Body of pancreas (tissue), 4 donors: ENCODE measurements at regions not wholly inside any gene's neighbourhood (a gene's known extent, or its start where the extent isn't known, plus 50 kb on each side); places are given as distances from the start of the nearest gene placed in this dataset.

Experiments
- ATAC-seq: fragments of 150-250 bp; one replicate; pipeline ENCODE4 v1.9.1; 2016
- DNase-seq, 4 donors: peaks; one replicate each; pipeline ENCODE4 v3.0.0-alpha.2; 2019
- H3K27ac ChIP-seq, 4 donors: fragments of 200-600 bp; sonication (generic); 1 replicate in 3 of 4; 2 replicates in 1 of 4; pipeline versions ENCODE4 v1.5.1 to v1.6.1; 2016 to 2019; ENCODE audit warnings: mild to moderate bottlenecking in 1 of 4, mixed read lengths in 1 of 4, moderate library complexity in 1 of 4
- H3K27me3 ChIP-seq, 2 donors: fragments of 200-600 bp; sonication (generic); one replicate each; pipeline ENCODE4 v1.6.0; 2016; ENCODE audit warnings: mild to moderate bottlenecking in 1 of 2
- H3K36me3 ChIP-seq, 2 donors: fragments of 200-600 bp; sonication (generic); replicated peaks in 1 of 2; 2 replicates each; pipeline ENCODE4 v1.5.1; 2016; ENCODE audit warnings: low read depth in 2 of 2; ENCODE audit not compliant: insufficient read depth in 1 of 2
- H3K4me1 ChIP-seq: fragments of 200-600 bp; sonication (generic); one replicate; pipeline ENCODE4 v1.6.0; 2016
- H3K4me3 ChIP-seq, 2 donors: fragments of 200-600 bp; sonication (generic); 1 replicate in 1 of 2; 2 replicates in 1 of 2; pipeline ENCODE4 v1.5.1; 2016 to 2019
- H3K9me3 ChIP-seq, 3 donors: fragments of 200-600 bp; sonication (generic); 1 replicate in 2 of 3; 2 replicates in 1 of 3; pipeline ENCODE4 v1.5.1; 2016
- POLR2A ChIP-seq, 3 donors: fragments of 450-650 bp; IDR thresholded peaks; one replicate each; pipeline ENCODE4 v1.6.1; 2016; ENCODE audit warnings: antibody characterized with exemption in 3 of 3, mild to moderate bottlenecking in 2 of 3
- WGBS, 2 donors: methylation state at CpG; one replicate each; pipeline ENCODE4 v1.1.5; 2017; 5-methylcytosine and 5-hydroxymethylcytosine counted together
- intact Hi-C: fragments of 100-400 bp; cut with DNase I; formaldehyde crosslinking; loops from one replicate; pipeline ENCODE4 v1.15.1; 2023
- TF ChIP-seq, protein P1 (sequence below), 7 experiments: fragments of 450-650 bp in 4 of 7; fragments of 200-600 bp in 3 of 7; sonication (generic) in 3 of 7; IDR thresholded peaks; one replicate each; pipeline ENCODE4 v1.5.1; 2016 to 2019; ENCODE audit warnings: antibody characterized with exemption in 7 of 7

DNA sequence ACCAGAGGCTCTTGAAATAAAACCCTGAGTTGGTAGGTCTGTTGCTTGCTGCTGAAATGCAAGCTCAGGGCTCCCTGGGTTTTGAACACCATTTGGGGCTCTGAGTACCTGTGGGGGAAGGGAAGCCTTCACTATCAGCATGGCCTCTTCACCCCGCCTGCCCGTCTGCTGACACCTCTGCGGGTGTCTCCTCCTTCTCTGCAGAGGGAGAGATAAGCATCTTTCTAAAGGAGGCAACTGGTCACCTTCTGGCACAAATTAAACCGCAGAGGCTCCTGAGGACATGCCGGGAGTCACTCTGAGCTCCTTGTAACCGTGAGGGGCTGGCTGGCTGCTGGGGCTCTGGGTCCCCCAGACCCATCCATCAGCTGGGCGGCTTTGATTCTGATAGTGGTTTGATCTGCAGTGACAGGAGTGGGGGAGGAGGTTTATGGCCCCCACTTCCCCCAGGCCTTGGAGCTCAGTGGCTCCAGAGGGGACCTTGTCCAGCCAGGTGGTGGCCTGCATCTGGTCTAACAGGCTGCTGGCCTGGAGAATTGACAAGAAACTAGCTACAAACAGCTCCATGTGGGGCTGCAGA lies 123.5 kb downstream of the IRF8 start:
- Histone ChIP-seq H3K27ac (no peak overlapping the region), H3K36me3 (no peaks in the 10 kb centered on the region), H3K27me3 (no peaks in the 10 kb centered on the region), H3K4me3 (no peak overlapping the region), H3K9me3 (peaks cover 0 to 7% (median 0%) of the 10 kb centered on the region in 3 donors), H3K4me1 (no peaks in the 10 kb centered on the region)
- intact Hi-C loops: no loop called here
- DNase-seq (no peak), ATAC-seq (no peak)
- no peak for TF ChIP-seq POLR2A (IDR thresholded peaks at IDR 0.05)
- TF ChIP-seq, protein P1, sequence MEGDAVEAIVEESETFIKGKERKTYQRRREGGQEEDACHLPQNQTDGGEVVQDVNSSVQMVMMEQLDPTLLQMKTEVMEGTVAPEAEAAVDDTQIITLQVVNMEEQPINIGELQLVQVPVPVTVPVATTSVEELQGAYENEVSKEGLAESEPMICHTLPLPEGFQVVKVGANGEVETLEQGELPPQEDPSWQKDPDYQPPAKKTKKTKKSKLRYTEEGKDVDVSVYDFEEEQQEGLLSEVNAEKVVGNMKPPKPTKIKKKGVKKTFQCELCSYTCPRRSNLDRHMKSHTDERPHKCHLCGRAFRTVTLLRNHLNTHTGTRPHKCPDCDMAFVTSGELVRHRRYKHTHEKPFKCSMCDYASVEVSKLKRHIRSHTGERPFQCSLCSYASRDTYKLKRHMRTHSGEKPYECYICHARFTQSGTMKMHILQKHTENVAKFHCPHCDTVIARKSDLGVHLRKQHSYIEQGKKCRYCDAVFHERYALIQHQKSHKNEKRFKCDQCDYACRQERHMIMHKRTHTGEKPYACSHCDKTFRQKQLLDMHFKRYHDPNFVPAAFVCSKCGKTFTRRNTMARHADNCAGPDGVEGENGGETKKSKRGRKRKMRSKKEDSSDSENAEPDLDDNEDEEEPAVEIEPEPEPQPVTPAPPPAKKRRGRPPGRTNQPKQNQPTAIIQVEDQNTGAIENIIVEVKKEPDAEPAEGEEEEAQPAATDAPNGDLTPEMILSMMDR (IDR thresholded peaks at IDR 0.05): no peak
- 29 to 39% methylated on average over 5 to 7 of the region's 7 CpGs for WGBS, 2 donors

DNA sequence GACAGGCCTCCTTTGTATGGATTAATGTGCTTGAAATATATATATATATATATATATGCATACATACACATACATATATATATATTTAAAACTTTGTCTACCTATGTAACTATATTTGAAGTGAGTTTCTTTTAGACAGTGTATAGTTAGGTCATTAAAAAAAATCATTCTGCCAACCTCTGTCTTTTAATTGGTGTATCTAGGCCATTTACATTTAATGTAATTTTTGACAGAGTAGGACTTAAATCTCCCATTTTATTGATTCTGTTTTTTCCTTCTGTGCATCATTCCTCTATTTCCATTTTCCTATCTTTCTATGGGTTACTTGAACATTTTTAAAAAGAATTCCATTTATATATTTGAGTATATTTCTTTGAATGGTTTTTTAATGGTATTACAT lies 125.2 kb downstream of the IRF8 start:
- Histone ChIP-seq H3K4me3 (no peak overlapping the region), H3K9me3 (peaks cover 0 to 7% (median 0%) of the 10 kb centered on the region in 3 donors), H3K27ac (no peak overlapping the region), H3K36me3 (no peaks in the 10 kb centered on the region), H3K4me1 (no peaks in the 10 kb centered on the region), H3K27me3 (no peaks in the 10 kb centered on the region)
- TF ChIP-seq POLR2A (IDR thresholded peaks at IDR 0.05): no peak
- TF ChIP-seq, protein P1 (IDR thresholded peaks at IDR 0.05): no peak
- no peak for DNase-seq
- intact Hi-C loops: no loop called here
- no peak for ATAC-seq

DNA sequence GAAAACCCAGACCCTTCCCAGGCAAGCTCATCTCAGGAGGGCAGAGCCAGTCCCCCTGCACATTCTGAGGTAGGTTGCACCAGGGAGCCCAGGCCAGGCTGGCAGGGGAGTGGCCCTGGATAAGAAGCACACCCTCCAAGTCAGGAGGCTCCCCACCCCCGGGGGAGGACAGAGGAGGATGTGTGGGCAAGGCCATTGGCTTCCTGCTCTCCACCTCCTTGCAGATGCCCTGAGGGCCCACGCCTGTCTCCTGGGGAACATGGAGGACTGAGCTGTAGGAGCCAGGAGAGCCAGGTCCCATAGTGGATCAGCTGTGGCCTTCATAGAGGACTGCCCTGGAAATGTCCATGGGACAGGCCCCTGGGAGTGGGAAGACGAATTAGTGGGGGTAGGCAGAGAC lies 126.7 kb downstream of the IRF8 start:
- H3K36me3 ChIP-seq: no peaks in the 10 kb centered on the region
- WGBS, 2 donors: 52 to 61% methylated on average over 3 of the region's 3 CpGs
- ATAC-seq: no peak
- intact Hi-C loops: no loop called here
- H3K4me3 ChIP-seq: no peak overlapping the region
- peaks cover 0 to 7% (median 0%) of the 10 kb centered on the region in 3 donors for H3K9me3 ChIP-seq
- no peaks in the 10 kb centered on the region for H3K27me3 ChIP-seq
- no peaks in the 10 kb centered on the region for H3K4me1 ChIP-seq
- no peak for TF ChIP-seq POLR2A (IDR thresholded peaks at IDR 0.05)
- TF ChIP-seq, protein P1 (IDR thresholded peaks at IDR 0.05): no peak
- no peak for DNase-seq
- no peak overlapping the region for H3K27ac ChIP-seq

DNA sequence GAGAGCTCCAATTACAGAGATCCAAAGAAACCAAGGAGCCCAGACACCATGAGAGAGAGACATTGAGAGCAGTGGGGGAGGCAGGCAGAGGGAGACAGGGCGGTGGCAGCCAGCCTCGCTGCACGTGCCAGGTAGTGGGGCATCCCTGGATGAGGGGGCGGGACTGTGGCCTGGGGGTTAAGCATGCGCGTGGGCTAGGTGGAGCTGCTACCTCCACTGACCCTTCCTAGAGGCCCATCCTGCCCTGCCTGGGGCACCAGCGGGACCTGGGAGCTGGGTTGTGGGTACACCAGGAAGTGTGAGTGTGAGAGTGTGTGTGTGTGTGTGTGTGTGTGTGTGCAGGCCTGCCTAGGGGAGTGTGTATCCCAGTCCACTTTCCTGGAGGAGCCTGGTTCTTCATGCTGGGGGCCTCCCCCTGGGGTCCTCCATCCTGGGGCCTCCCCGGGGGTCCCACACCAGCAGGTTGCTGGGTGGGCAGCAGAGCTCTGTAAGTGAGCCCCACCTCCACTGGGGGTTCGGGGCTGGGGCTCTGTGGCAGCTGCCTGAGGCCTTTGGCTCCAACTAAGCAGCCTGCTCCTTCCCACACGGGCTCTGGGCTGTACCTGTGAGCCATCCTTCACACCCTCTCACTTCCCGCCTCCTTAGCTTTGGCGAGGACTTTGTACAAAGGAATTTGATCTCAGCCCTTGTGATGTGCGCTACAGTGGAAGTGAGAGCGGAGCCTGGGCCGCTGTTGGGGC lies 127.4 kb downstream of the IRF8 start:
- Histone ChIP-seq H3K27ac (no peak overlapping the region), H3K27me3 (no peaks in the 10 kb centered on the region), H3K9me3 (peaks cover 0 to 7% (median 0%) of the 10 kb centered on the region in 3 donors), H3K36me3 (no peaks in the 10 kb centered on the region), H3K4me1 (no peaks in the 10 kb centered on the region), H3K4me3 (no peak overlapping the region)
- DNase-seq (no peak), ATAC-seq (no peak)
- intact Hi-C loops: no loop called here
- no peak for TF ChIP-seq POLR2A (IDR thresholded peaks at IDR 0.05)
- TF ChIP-seq, protein P1 (IDR thresholded peaks at IDR 0.05): no peak
- WGBS, 2 donors: 70 to 80% methylated on average over 15 of the region's 15 CpGs

DNA sequence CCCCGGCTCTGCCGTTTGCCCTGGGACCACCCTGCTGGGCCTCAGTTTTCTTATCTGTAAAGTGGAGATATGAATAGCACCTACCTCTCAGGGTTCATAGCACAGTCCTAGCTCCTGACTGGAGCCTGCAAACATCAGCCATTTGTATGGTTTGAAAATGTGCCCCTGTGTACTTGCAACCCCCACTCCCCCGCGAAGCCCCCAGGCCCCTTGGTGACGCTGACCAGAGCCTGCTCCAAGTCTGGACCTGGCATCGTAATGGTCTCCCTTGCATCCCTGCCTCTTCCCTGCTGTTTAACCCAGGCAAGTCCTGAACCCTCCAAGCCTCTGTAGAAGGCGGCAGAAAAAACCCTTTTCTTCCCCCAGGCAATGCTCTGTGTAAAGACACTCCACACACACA lies 128.0 kb downstream of the IRF8 start:
- no peaks in the 10 kb centered on the region for H3K4me1 ChIP-seq
- no peak overlapping the region for H3K4me3 ChIP-seq
- no peaks in the 10 kb centered on the region for H3K27me3 ChIP-seq
- H3K9me3 ChIP-seq: peaks cover 0 to 7% (median 0%) of the 10 kb centered on the region in 3 donors
- no peaks in the 10 kb centered on the region for H3K36me3 ChIP-seq
- 60 to 75% methylated on average over 5 to 7 of the region's 7 CpGs for WGBS, 2 donors
- ATAC-seq (no peak), DNase-seq (no peak)
- no peak overlapping the region for H3K27ac ChIP-seq
- TF ChIP-seq, protein P1 (IDR thresholded peaks at IDR 0.05): no peak
- TF ChIP-seq POLR2A (IDR thresholded peaks at IDR 0.05): no peak
- intact Hi-C loops: no loop called here
